GM21723 (cell line): ENCODE measurements at regions not wholly inside any gene's neighbourhood (a gene's known extent, or its start where the extent isn't known, plus 50 kb on each side); places are given as distances from the start of the nearest gene placed in this dataset.
"Not testable (repeated sequence)": the region's sequence is repeated elsewhere in the genome, so short reads cannot be mapped to it uniquely, and the experiment has no call there.

ENCODE experiments used
- ATAC-seq: cut with Tn5 transposase; IDR thresholded peaks from one replicate; pipeline ENCODE4 v1.9.1; 2021; ENCODE audit warnings: mild to moderate bottlenecking, moderate library complexity; ENCODE audit not compliant: unreplicated experiment

DNA sequence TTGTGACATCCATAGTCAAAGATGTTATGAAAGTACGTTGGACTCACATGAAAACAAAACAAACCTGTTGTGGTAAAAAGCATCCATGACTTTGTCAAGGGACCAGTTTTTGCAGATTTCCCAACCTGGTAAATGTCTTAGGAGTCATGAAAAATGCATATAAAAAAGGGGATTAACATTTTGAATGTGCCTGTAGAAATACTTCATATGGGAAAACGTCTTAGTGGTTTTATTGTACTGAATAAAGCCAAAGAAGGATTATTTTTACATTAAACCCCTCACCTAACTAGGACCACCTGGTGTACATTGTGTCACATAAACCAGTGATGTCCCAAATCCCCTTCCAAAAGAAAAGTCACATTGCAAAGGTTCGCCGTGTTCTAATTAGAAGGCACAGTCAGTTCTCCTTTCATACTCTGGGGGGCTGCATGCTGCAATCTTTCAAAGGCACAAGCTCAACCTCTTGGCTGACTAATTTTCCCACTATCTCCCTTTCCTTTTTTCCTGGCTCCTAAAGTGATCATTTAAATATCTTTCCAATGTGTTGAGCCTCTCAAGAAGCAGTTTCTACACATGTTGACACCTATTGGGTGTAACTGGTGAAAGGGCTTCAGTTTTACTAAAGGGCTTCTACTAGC, 119.8 kb upstream of the SPAG17 start:
- ATAC-seq = no peak

GRCh38 chr1:118303534-118303933, 118.5 kb upstream of the SPAG17 start:
- ATAC-seq = no peak

DNA sequence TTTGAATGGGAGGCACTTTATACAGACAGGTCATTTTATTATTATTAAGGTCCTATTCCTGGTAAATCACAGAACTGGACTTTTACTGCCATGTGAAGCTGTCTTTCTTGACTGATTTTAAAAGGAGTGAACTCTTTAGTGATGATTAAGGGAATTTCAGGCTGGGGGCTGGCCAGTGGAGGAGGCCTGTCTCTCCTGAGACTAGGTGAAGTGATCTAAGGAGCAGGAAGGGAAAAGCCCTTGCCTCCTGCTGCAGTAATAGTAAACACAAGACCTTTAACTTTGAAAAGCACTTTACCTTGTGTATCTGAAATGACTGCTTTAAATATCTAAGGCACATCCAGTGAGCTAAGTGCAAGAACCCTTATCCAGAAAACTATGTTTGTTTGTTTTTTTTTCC, 118.0 kb upstream of the SPAG17 start:
- ATAC-seq = no peak

- ATAC-seq = no peak
Measured at GRCh38 chr1:118302145-118302544, 117.1 kb upstream of the SPAG17 start.

DNA sequence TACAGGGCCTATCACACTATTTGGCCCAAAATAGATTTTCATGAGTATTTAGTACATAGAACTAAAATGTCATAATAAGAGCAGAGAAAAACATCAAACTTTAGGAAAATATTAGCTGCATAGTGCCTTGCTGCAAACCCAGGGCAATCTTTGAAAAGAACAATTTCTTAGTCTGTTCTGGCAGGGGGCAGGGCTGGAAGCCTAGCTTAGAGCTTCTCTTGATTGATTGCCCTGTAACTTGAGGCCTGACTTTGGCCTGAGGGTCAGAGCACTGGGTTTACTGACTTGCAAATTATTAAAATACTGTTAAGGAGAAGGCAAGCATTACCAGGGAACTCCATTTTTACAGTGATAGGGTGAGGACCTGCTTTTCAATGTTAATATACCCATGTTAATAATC, 115.8 kb upstream of the SPAG17 start:
- ATAC-seq = no peak

- no peak for ATAC-seq
Measured at GRCh38 chr1:118298397-118298796, 113.4 kb upstream of the SPAG17 start.

GRCh38 chr1:118297521-118297920, 112.5 kb upstream of the SPAG17 start:
- no peak for ATAC-seq

GRCh38 chr1:118294875-118295642, 110.0 kb upstream of the SPAG17 start:
- no peak for ATAC-seq

GRCh38 chr1:118291661-118292060, 106.6 kb upstream of the SPAG17 start:
- no peak for ATAC-seq

DNA sequence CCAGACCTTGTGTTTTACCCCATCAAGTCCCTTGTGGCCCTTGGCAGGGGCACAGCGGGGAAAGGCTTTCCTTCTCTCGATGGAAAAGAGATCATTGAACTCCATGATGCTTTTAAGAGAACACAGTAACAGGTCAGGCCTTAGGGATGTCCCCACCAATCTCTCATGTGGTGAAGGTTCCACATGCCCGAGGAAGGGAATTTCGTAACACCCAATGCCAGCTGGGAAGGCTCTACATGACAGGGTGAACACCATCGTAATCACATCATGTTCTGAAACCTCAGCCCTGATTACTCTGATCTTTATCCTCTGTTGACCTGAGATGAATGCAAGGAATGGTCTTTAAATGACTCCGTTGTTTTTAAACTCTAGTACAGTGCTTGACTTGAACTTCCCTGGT, 105.5 kb upstream of the SPAG17 start:
- no peak for ATAC-seq

DNA sequence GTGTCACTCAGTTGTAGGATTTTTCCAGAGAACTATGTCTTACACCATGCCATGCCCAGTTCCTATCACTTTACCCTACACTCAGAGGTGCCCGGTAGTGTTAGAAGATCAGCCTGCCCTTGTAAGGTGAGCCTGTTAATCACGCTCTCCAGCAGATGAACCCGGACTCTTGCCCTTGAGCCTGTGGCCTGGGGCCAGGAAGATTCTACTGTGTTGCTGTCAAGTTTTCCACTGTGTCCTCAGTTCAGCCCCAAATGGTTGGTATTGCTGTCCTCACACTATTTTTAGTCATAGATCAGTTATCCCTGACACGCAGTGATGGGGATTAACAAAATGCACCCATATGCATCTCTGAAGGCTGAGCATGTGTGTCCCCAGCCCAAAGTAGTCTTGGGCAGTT, 105.0 kb upstream of the SPAG17 start:
- ATAC-seq = no peak

DNA sequence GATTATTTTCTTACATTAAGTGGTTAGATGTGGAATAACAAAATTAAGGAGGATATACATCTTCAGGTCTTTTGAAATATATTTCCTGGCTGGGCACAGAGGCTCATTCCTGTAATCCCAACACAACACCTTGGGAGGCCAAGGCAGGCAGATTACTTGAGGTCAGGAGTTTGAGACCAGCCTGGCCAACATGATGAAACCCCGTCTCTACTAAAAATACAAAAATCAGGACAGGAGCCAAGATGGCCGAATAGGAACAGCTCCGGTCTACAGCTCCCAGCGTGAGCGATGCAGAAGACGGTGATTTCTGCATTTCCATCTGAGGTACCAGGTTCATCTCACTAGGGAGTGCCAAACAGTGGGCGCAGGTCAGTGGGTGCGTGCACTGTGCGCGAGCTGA, 95.6 kb upstream of the SPAG17 start:
- ATAC-seq = not testable (repeated sequence)

DNA sequence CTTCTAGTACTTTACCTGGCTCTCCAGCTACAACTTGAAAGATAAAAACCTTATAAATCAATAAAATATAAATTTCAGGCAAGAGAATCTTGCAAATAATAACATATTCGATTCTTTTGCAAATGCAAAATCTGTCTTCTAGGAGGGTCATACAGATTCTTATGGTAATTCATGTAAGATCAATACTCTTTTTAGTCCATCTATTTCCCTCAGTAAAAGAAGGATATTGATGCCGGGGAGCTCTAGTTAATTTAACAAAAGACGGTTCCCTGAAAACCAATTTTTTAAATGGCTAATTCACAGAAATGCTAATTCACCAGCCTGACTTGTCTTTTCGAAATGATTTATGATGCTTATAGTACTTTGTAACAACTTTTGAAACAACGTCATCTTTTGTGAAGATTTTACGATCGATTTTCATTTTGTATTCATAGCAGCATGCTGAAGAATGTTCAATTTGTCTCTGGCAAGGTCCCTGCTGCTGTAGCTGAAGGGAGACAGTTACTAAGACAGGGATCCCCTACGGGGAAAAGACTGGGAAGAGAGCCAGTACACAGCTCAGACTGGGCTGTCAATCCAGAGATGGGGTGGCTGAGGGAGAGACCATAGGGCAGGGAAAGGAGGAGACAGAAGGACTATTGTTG, 90.6 kb upstream of the SPAG17 start:
- ATAC-seq = no peak

GRCh38 chr1:118272884-118273283, 87.9 kb upstream of the SPAG17 start:
- no peak for ATAC-seq

DNA sequence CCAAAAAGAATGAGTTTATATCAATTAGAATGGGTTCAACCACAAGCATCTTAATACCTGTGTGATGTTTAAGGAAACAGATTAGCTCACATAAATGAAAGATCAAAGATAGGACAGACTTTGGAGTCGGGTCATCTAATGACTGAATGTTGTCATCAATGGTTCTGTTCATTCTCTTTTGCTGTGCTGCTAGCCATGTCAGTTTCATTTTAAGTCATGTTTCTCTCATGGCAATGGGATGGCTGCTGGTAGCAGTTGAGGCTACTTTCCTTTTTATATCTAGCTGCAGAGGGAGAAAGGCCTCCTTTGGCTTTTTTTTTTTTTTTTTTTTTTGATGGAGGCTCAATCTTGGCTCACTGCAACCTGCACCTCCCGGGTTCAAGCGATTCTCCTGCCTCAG, 86.9 kb upstream of the SPAG17 start:
- no peak for ATAC-seq

- ATAC-seq = no peak
Measured at GRCh38 chr1:118269598-118269997, 84.6 kb upstream of the SPAG17 start.

- no peak for ATAC-seq
Measured at GRCh38 chr1:118266436-118266835, 81.4 kb upstream of the SPAG17 start.

GRCh38 chr1:118264343-118264742, 79.3 kb upstream of the SPAG17 start:
- no peak for ATAC-seq

DNA sequence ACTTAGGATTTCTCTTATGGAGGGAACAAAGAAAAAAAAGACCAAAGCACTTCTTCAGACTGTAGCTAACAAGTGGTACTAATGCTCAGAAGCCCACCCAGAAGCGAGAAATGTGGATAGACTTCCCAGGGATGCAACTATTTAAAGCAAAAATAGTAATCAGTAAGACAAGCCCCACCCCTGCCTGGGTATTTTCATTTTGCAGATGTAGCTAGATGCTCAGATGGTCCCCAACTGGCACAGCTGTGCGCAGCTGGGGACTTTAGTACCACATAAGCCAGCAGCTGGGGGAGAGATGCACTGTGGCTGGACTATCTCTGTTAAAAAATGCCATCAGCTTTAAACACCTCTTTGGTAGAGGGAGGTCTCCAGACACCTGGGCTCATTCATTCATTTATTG, 77.8 kb upstream of the SPAG17 start:
- ATAC-seq = no peak

GRCh38 chr1:118258975-118259374, 73.9 kb upstream of the SPAG17 start:
- no peak for ATAC-seq

- no peak for ATAC-seq
Measured at GRCh38 chr1:118257946-118258345, 72.9 kb upstream of the SPAG17 start.
